ENCODE measurements at regions not wholly inside any gene's neighbourhood (a gene's known extent, or its start where the extent isn't known, plus 50 kb on each side); places are given as distances from the start of the nearest gene placed in this dataset.

DNA sequence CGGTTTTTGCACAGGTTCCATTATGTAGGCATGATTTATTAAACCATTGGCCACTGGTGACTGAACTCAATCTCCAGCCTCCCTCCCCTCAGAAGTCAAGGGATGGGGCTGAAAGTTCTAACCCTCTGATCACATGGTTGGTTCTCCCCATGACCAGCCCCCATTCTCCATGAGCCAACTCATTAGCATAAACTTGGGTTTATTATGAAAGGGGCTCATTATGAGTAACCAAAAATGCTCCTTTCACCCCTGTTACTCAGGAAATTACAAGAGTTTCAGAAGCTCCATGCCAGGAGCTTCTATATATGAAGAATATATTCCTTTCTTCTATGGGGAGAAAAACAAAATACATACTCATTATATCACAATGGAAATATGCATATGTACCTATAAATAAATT, 555.3 kb downstream of the HS3ST4 start:
- no peaks in the 10 kb centered on the region for H3K4me1 Mint-ChIP-seq
- DNase-seq (ENCODE audit: low spot score in 2 of 2) (no peak), ATAC-seq (replicated peaks; ENCODE audit: extremely low read depth, poor library complexity, severe bottlenecking) (no peak)
- H3K4me3 Mint-ChIP-seq, result no peak overlapping the region
- H3K9me3 Mint-ChIP-seq, result no peaks in the 10 kb centered on the region
- H3K27ac Mint-ChIP-seq (ENCODE audit: low read depth), result no peak overlapping the region
- H3K27me3 Mint-ChIP-seq, result peaks cover 9% of the 10 kb centered on the region
- no peaks in the 10 kb centered on the region for H3K36me3 Mint-ChIP-seq (ENCODE audit: insufficient read depth)

DNA sequence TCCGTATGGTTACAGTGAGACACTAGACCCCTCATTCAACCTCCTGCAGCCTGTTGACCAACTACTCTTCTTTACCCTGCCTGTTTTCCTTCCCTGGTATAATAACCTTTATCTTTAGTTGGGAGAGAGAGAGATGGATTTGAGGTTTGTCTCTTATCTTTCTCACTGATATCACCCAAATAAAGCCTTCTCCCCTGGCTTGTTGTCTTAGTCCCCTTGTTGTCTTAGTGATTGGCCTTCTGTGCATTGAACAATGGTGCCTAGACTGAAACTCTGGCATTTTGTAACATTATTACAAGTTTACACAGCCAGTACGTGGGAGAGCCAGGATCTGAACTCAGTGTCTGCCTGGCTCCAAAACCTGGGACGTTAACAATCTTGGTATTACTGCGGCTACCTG, 560.8 kb downstream of the HS3ST4 start:
- no peak for ATAC-seq (replicated peaks; ENCODE audit: extremely low read depth, poor library complexity, severe bottlenecking)
- H3K27me3 Mint-ChIP-seq, result no peaks in the 10 kb centered on the region

DNA sequence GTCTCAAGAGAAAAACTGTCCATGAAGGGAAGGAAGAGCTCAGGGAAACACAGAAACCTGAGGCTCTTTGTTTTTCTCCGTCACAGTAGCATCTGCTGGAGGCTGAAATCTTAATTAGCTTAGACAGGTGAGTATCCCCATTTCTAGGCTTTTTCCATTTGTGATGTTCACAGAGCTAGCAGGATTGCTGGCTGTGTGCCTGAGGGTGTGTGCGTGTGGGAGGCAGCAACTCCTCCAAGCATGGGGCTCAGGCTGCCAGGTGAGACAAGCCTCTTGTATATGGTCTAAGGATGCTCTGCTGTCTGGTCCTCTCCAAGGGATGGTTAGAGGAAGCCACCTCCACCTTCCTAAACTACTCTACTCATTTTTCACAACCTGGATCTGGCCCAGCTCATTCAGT, 569.9 kb downstream of the HS3ST4 start:
- ATAC-seq (replicated peaks; ENCODE audit: extremely low read depth, poor library complexity, severe bottlenecking) (no peak), DNase-seq (ENCODE audit: low spot score in 2 of 2) (no peak)
- no peaks in the 10 kb centered on the region for H3K27me3 Mint-ChIP-seq
- no peak overlapping the region for H3K27ac Mint-ChIP-seq (ENCODE audit: low read depth)
- H3K9me3 Mint-ChIP-seq, result no peaks in the 10 kb centered on the region
- no peak overlapping the region for H3K4me3 Mint-ChIP-seq
- H3K4me1 Mint-ChIP-seq, result no peaks in the 10 kb centered on the region
- H3K36me3 Mint-ChIP-seq (ENCODE audit: insufficient read depth), result no peaks in the 10 kb centered on the region

More for the DNA sequence above, 560.8 kb downstream of the HS3ST4 start:
- Mint-ChIP-seq H3K27ac (ENCODE audit: low read depth) (no peak overlapping the region), H3K4me1 (no peaks in the 10 kb centered on the region), H3K9me3 (no peaks in the 10 kb centered on the region), H3K4me3 (no peak overlapping the region), H3K36me3 (ENCODE audit: insufficient read depth) (no peaks in the 10 kb centered on the region)
- DNase-seq (ENCODE audit: low spot score in 2 of 2), result no peak

DNA sequence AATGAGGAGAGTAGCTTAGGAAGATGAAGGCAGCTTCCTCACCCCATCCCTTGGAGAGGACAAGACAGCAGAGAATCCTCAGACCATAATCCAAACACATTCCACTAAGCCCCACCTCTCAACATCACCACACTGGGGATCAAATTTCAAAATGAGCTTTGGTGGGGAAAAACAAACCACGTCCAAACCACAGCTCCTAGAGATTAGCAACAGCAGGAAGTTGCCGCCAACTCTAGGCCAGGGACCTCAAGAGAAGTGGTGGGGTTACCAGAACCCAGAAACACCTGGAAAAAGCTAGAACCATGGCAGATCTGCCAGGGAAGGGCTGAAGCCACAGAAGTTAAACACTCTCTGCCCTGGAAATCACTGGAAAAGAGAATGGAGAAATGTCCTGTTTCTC, 571.6 kb downstream of the HS3ST4 start:
- DNase-seq (ENCODE audit: low spot score in 2 of 2) (no peak), ATAC-seq (replicated peaks; ENCODE audit: extremely low read depth, poor library complexity, severe bottlenecking) (no peak)
- Mint-ChIP-seq H3K27me3 (no peaks in the 10 kb centered on the region), H3K9me3 (no peaks in the 10 kb centered on the region), H3K27ac (ENCODE audit: low read depth) (no peak overlapping the region), H3K36me3 (ENCODE audit: insufficient read depth) (no peaks in the 10 kb centered on the region), H3K4me1 (no peaks in the 10 kb centered on the region), H3K4me3 (no peak overlapping the region)

DNA sequence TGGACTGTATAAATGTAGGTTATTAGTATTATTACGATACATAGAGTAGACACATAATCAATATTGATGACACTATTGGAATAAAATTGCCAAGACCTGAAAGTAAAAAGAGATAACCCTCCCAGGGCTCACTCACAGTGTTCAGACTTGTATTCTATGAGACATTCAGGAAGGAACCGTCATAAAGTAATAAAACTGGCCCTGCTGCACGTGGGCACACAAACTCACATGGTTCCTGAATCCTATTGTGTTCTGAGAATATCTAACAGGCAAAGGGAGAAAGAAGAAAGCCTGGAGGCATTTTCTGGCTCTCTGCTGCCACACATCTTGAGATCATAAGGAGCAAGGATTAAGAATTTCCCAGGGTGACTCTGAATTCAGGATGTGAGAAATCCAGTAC, 575.9 kb downstream of the HS3ST4 start:
- Mint-ChIP-seq H3K27me3 (no peaks in the 10 kb centered on the region), H3K4me1 (no peaks in the 10 kb centered on the region), H3K4me3 (no peak overlapping the region), H3K36me3 (ENCODE audit: insufficient read depth) (no peaks in the 10 kb centered on the region), H3K9me3 (no peaks in the 10 kb centered on the region), H3K27ac (ENCODE audit: low read depth) (no peak overlapping the region)
- DNase-seq (ENCODE audit: low spot score in 2 of 2) (no peak), ATAC-seq (replicated peaks; ENCODE audit: extremely low read depth, poor library complexity, severe bottlenecking) (no peak)

DNA sequence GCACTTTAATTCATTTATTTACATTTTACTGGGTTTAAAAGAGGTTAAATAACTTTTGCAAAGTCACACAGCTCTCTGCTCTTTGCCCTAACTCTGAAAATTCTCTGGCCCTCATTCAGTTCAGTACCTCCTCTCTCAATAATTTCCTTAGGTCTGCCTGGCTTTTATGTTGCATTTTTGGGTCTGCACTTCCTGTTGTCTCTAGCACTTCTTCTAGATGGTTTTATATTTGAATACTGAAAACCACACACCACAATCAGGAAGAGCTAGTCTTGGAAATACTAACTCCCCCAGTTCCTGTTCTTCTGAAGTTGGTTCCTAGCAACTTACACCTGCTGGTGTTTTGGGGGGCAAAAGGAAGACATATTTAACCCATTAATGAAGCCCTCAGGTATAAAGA, 577.9 kb downstream of the HS3ST4 start:
- ATAC-seq (replicated peaks; ENCODE audit: extremely low read depth, poor library complexity, severe bottlenecking) (no peak), DNase-seq (ENCODE audit: low spot score in 2 of 2) (no peak)
- Mint-ChIP-seq H3K4me3 (no peak overlapping the region), H3K9me3 (no peaks in the 10 kb centered on the region), H3K27ac (ENCODE audit: low read depth) (no peak overlapping the region), H3K27me3 (no peaks in the 10 kb centered on the region), H3K4me1 (no peaks in the 10 kb centered on the region), H3K36me3 (ENCODE audit: insufficient read depth) (no peaks in the 10 kb centered on the region)

DNA sequence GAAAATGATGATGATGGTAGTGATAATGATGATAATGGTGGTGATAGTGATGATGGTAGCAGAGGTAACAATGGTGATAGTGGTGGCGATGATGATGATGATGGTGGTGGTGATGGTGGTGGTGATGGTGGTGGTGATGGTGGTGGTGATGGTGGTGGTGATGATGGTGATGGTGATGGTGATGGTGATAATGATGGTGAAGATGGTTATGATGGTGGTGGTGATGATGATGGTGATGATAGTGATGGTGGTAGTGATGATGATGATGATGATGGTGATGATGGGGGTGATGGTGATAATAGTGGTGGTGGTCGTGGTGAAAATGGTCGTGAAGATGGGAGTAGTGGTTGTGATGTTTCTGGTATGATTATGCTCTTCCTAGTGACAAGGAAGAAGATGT, 581.8 kb downstream of the HS3ST4 start:
- ATAC-seq (replicated peaks; ENCODE audit: extremely low read depth, poor library complexity, severe bottlenecking) (no peak), DNase-seq (ENCODE audit: low spot score in 2 of 2) (no peak)
- Mint-ChIP-seq H3K36me3 (ENCODE audit: insufficient read depth) (no peaks in the 10 kb centered on the region), H3K27ac (ENCODE audit: low read depth) (no peak overlapping the region), H3K27me3 (no peaks in the 10 kb centered on the region), H3K4me3 (no peak overlapping the region), H3K4me1 (no peaks in the 10 kb centered on the region), H3K9me3 (peaks cover 6% of the 10 kb centered on the region)

DNA sequence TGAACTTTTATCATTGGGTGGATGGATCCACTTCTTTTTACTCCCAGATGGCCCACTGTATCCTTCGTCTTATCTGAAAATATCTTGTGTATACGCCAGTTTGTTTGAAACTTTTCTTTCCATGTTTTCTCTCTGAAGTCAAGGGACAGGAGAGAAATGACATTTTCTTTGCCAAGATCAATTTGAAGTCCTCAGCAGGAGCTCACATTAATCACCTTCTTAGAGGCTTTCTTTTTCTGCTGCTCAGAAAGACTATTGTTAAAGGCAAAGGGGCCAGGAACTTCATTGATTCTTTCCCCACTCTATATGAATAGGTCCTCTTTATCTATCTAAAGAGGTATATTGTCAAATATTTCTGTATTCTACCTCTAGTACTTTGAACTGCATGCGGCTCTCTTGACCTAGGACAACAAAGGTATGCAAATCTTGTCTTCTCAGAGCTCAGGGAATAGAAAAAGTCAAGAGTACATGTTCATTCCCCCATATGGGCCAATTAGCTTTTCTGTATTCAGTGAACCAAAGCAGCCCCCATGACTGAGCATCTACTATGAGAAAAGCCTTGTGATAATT, 583.3 kb downstream of the HS3ST4 start:
- no peaks in the 10 kb centered on the region for H3K4me1 Mint-ChIP-seq
- no peak overlapping the region for H3K27ac Mint-ChIP-seq (ENCODE audit: low read depth)
- no peak overlapping the region for H3K4me3 Mint-ChIP-seq
- H3K36me3 Mint-ChIP-seq (ENCODE audit: insufficient read depth), result no peaks in the 10 kb centered on the region
- ATAC-seq (replicated peaks; ENCODE audit: extremely low read depth, poor library complexity, severe bottlenecking) (no peak), DNase-seq (ENCODE audit: low spot score in 2 of 2) (no peak)
- no peaks in the 10 kb centered on the region for H3K27me3 Mint-ChIP-seq
- peaks cover 6% of the 10 kb centered on the region for H3K9me3 Mint-ChIP-seq

DNA sequence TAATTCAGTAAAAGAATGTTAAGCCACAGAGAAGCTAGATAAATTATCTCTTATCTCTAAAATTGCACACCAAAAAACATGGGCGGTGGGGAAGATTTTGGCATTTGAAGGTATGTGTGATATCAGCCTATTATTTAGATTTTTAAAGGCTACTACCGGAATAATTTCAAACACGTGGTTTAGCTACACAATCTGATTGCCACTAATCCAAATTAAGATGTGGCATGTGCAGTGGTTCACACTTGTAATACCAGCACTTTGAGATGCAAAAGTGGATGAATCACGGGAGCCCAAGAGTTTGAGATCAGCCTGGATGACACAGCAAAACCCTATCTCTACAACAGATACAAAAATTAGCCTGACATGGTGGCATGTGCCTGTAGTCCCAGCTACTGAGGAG, 584.5 kb downstream of the HS3ST4 start:
- H3K27ac Mint-ChIP-seq (ENCODE audit: low read depth), result no peak overlapping the region
- H3K9me3 Mint-ChIP-seq, result peaks cover 6% of the 10 kb centered on the region
- ATAC-seq (replicated peaks; ENCODE audit: extremely low read depth, poor library complexity, severe bottlenecking) (no peak), DNase-seq (ENCODE audit: low spot score in 2 of 2) (no peak)
- H3K36me3 Mint-ChIP-seq (ENCODE audit: insufficient read depth), result no peaks in the 10 kb centered on the region
- H3K27me3 Mint-ChIP-seq, result no peaks in the 10 kb centered on the region
- H3K4me1 Mint-ChIP-seq, result no peaks in the 10 kb centered on the region
- no peak overlapping the region for H3K4me3 Mint-ChIP-seq

DNA sequence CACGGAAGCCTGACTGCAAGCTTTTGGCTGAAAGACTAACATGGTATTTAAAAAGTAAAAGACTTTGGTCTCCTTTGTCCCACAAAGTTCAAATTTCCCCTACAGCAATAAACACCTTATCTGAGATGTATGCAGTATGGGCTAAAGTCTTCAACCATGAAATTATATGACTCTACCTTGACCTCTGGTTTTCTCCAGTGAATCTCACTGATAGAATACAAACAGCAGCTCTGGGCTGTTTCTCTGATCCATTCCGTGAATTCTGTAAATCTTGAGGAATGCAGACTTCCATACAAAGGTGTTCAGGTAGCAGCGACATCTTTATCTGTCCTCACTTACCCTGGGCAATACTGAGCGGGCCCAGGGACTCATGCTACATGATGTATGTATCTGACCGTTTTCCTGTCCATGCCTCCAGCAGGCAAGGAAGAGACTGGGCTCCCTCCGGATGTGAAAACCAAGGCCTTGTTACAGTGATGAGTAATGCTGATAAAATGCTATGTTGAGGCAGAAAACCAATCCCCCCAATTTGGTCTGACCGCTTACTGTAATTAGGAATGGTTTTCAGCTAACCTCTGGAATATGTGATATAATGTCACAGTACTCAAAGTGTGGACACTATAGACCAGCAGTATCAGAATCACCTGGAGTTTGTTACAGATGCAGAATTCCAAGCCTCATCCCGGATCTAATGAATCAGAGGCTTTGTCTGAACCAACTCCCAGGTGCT, 589.8 kb downstream of the HS3ST4 start:
- no peaks in the 10 kb centered on the region for H3K36me3 Mint-ChIP-seq (ENCODE audit: insufficient read depth)
- DNase-seq (ENCODE audit: low spot score in 2 of 2), result no peak
- H3K9me3 Mint-ChIP-seq, result no peaks in the 10 kb centered on the region
- no peaks in the 10 kb centered on the region for H3K27me3 Mint-ChIP-seq
- H3K4me3 Mint-ChIP-seq, result no peak overlapping the region
- no peak for ATAC-seq (replicated peaks; ENCODE audit: extremely low read depth, poor library complexity, severe bottlenecking)
- no peak overlapping the region for H3K27ac Mint-ChIP-seq (ENCODE audit: low read depth)
- no peaks in the 10 kb centered on the region for H3K4me1 Mint-ChIP-seq

DNA sequence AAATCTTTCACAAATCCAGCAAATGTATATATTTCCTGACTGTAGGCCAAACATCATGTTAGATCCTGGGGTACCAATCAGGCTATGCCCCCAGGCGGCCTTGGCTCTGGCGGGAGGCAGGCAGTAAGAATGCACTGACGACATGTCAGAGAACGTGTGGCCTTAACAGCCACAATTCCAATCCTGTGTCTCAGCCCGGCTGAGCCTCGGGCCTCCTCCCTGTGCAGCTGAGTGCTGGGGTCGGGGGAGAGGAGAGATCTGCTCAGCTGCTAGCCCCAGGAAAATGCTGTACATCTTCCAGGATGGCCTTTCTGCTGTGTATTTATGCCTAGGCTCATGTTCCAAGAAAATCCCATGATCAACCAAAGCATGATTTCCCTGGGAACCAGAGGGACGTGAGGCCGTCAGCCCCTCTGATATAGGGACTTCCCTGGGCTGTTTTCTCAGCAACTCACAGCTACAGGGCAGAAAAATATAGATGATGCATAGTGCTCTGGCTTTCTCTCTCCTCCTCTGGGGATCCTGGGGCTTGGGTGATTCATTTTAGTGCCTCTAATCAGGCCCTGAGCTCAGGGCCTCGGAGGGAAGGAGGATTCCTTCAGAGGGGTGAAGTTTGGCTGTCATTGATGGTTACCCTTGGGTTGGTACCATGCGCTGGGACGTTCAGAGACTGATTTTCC, 604.0 kb downstream of the HS3ST4 start:
- H3K9me3 Mint-ChIP-seq, result no peaks in the 10 kb centered on the region
- ATAC-seq (replicated peaks; ENCODE audit: extremely low read depth, poor library complexity, severe bottlenecking) (no peak), DNase-seq (ENCODE audit: low spot score in 2 of 2) (no peak)
- H3K27ac Mint-ChIP-seq (ENCODE audit: low read depth), result no peak overlapping the region
- no peak overlapping the region for H3K4me3 Mint-ChIP-seq
- no peaks in the 10 kb centered on the region for H3K4me1 Mint-ChIP-seq
- H3K27me3 Mint-ChIP-seq, result peaks cover 14% of the 10 kb centered on the region
- peaks cover 2% of the 10 kb centered on the region for H3K36me3 Mint-ChIP-seq (ENCODE audit: insufficient read depth)

DNA sequence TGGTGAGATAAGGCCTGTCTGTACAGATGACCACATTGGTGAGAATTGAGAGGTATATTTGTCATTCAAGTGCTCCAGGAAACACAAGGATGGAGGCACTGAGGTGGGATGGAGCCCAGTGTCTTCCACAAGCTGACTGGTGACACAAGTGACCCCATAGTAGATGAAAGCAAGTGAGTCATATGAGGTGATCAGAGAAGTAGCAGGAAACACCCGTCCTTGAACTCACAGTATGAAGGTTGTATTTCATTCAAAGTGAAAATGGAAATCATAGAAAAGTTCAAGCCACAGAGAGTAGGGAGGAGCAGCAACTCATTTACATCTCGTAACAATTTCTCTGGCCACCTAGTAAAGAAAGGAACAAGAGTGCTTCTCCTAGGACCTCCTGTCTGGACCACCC, 609.8 kb downstream of the HS3ST4 start:
- peaks cover 2% of the 10 kb centered on the region for H3K36me3 Mint-ChIP-seq (ENCODE audit: insufficient read depth)
- no peaks in the 10 kb centered on the region for H3K27me3 Mint-ChIP-seq
- H3K4me3 Mint-ChIP-seq, result no peak overlapping the region
- no peak for DNase-seq (ENCODE audit: low spot score in 2 of 2)
- ATAC-seq (replicated peaks; ENCODE audit: extremely low read depth, poor library complexity, severe bottlenecking), result no peak
- no peak overlapping the region for H3K27ac Mint-ChIP-seq (ENCODE audit: low read depth)
- H3K9me3 Mint-ChIP-seq, result no peaks in the 10 kb centered on the region
- no peaks in the 10 kb centered on the region for H3K4me1 Mint-ChIP-seq

All from central memory CD8-positive, alpha-beta T cell (primary cell).